Neural cell (in vitro differentiated cells): ENCODE measurements at regions not wholly inside any gene's neighbourhood (a gene's known extent, or its start where the extent isn't known, plus 50 kb on each side); places are given as distances from the start of the nearest gene placed in this dataset.

Experiments used
- H2AFZ ChIP-seq: fragments of 200-600, 300-800 bp; sonication (generic), shearing (Covaris generic); 2 replicates; pipeline ENCODE4 v1.6.0; 2014; ENCODE audit warnings: low read depth, mild to moderate bottlenecking, antibody characterized with exemption, low read length, moderate library complexity
- H3F3A ChIP-seq: fragments of 200-600 bp; shearing (Covaris generic); 2 replicates; pipeline ENCODE4 v1.6.1; 2016; ENCODE audit warnings: mild to moderate bottlenecking, moderate library complexity, mixed read lengths, antibody characterized with exemption, low read length; ENCODE audit not compliant: insufficient read depth, poor library complexity, severe bottlenecking
- H3K27ac ChIP-seq: fragments of 200-600, 300-800 bp; sonication (generic), shearing (Covaris generic); 2 replicates; pipeline ENCODE4 v1.5.1; 2014; ENCODE audit warnings: mild to moderate bottlenecking, low read length, moderate library complexity
- H3K27me3 ChIP-seq: fragments of 300-800, 200-600 bp; sonication (generic), shearing (Covaris generic); 2 replicates; pipeline ENCODE4 v1.6.0; 2014; ENCODE audit warnings: mild to moderate bottlenecking, low read depth, low read length, moderate library complexity; ENCODE audit not compliant: insufficient read depth
- H3K36me3 ChIP-seq: fragments of 300-800, 200-600 bp; sonication (generic), shearing (Covaris generic); 2 replicates; pipeline ENCODE4 v1.5.1; 2014; ENCODE audit warnings: mild to moderate bottlenecking, antibody characterized with exemption, low read length, moderate library complexity; ENCODE audit not compliant: insufficient read depth
- H3K4me2 ChIP-seq: fragments of 300-800, 200-600 bp; sonication (generic), shearing (Covaris generic); 2 replicates; pipeline ENCODE4 v1.6.0; 2014; ENCODE audit warnings: mild to moderate bottlenecking, low read length
- H3K4me3 ChIP-seq: fragments of 300-800, 200-600 bp; sonication (generic), shearing (Covaris generic); 2 replicates; pipeline ENCODE4 v1.5.1; 2014; ENCODE audit warnings: mild to moderate bottlenecking, low read length, moderate library complexity
- H3K79me2 ChIP-seq: fragments of 200-600 bp; shearing (Covaris generic); replicated peaks from 2 replicates; pipeline ENCODE4 v1.6.0; 2014; ENCODE audit warnings: mild to moderate bottlenecking, low read length, moderate library complexity; ENCODE audit not compliant: insufficient read depth
- H3K9ac ChIP-seq: fragments of 300-800, 200-600 bp; sonication (generic), shearing (Covaris generic); 2 replicates; pipeline ENCODE4 v1.6.1; 2016; ENCODE audit warnings: mild to moderate bottlenecking, low read length, mixed read lengths
- H3K9me2 ChIP-seq: fragments of 200-600 bp; shearing (Covaris generic); 2 replicates; pipeline ENCODE4 v1.6.1; 2016; ENCODE audit warnings: mild to moderate bottlenecking, low read length, mixed read lengths; ENCODE audit not compliant: insufficient read depth
- H3K9me3 ChIP-seq: fragments of 200-600, 300-800 bp; sonication (generic), shearing (Covaris generic); 2 replicates; pipeline ENCODE4 v1.6.1; 2016; ENCODE audit warnings: mild to moderate bottlenecking, mixed run types, low read length, moderate library complexity, mixed read lengths
- H4K20me1 ChIP-seq: fragments of 200-600 bp; shearing (Covaris generic); 2 replicates; pipeline ENCODE4 v1.6.1; 2016; ENCODE audit warnings: mild to moderate bottlenecking, mixed run types; ENCODE audit not compliant: insufficient read depth
- EP300 ChIP-seq: fragments of 450-650 bp; conservative IDR thresholded peaks from 2 replicates; pipeline ENCODE4 v1.6.1; 2014; ENCODE audit warnings: antibody characterized with exemption, mild to moderate bottlenecking, moderate library complexity; ENCODE audit not compliant: poor library complexity, severe bottlenecking
- EZH2 ChIP-seq: fragments of 200-600, 300-800 bp; shearing (Covaris generic), sonication (generic); IDR thresholded peaks from 2 replicates; pipeline ENCODE4 v1.6.1; 2014; ENCODE audit warnings: antibody characterized with exemption, low read length, borderline replicate concordance, mild to moderate bottlenecking; ENCODE audit not compliant: insufficient read depth, poor library complexity, severe bottlenecking
- MXI1 ChIP-seq: fragments of 450-650 bp; conservative IDR thresholded peaks from 2 replicates; pipeline ENCODE4 v1.6.1; 2014; ENCODE audit warnings: antibody characterized with exemption, mild to moderate bottlenecking; ENCODE audit not compliant: poor library complexity, severe bottlenecking
- POLR2AphosphoS5 ChIP-seq: IDR thresholded peaks from 2 replicates; pipeline ENCODE4 v1.6.1; 2012
- RAD21 ChIP-seq: fragments of 450-650 bp; conservative IDR thresholded peaks from 2 replicates; pipeline ENCODE4 v1.6.1; 2014; ENCODE audit warnings: antibody characterized with exemption, mild to moderate bottlenecking, moderate library complexity
- SMC3 ChIP-seq: fragments of 450-650 bp; conservative IDR thresholded peaks from 2 replicates; pipeline ENCODE4 v1.6.1; 2014; ENCODE audit warnings: antibody characterized with exemption, mild to moderate bottlenecking, moderate library complexity; ENCODE audit not compliant: poor library complexity
- TAF1 ChIP-seq: IDR thresholded peaks from 2 replicates; pipeline ENCODE4 v1.6.1; 2012; ENCODE audit warnings: low read depth
- TF ChIP-seq, protein P1 (sequence below): IDR thresholded peaks from 2 replicates; pipeline ENCODE4 v1.6.1; 2012; ENCODE audit warnings: borderline replicate concordance
- TF ChIP-seq, protein P2 (sequence below): fragments of 450-650 bp; IDR thresholded peaks from 2 replicates; pipeline ENCODE4 v1.5.1; 2014; ENCODE audit warnings: antibody characterized with exemption, mild to moderate bottlenecking, moderate library complexity; ENCODE audit not compliant: poor library complexity, severe bottlenecking

DNA sequence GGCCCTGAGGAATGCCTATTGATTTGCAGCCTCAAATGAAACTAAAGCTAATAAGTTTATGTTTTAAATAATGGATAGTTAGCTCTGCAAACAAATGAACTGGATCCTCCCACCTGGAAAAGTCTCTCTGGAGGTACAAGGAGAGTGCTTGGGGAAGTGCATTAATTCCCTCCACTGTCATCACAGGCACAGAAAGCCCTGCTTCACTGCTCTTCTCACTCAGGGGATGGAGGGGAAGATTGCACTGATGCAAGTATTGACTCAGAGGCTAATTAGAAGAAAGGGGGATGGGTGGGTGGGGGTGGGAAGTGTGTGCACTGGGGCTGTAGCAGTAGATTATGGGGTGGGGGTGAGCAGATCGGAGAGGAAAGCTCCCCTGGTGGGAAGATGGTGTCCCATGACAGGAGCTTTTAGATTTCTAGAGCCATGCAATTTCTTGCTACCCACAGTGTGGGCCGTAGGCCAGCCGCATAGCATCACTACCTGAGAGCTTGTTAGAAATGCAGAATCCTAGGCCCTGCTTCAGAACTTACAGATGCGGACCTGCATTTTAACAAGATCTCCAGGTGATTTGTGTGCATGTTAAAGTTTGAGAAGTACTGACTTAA lies 163.9 kb downstream of the HIPK3 start:
- Histone ChIP-seq H3K9me3 (no peaks in the 10 kb centered on the region), H3K4me2 (no peak overlapping the region), H3K27me3 (no peaks in the 10 kb centered on the region), H2AFZ (no peak overlapping the region), H3K79me2 (no peaks in the 10 kb centered on the region), H4K20me1 (no peaks in the 10 kb centered on the region), H3K4me3 (no peak overlapping the region), H3F3A (no peaks in the 10 kb centered on the region), H3K27ac (no peak overlapping the region), H3K36me3 (no peaks in the 10 kb centered on the region), H3K9ac (no peak overlapping the region), H3K9me2 (no peaks in the 10 kb centered on the region)
- TF ChIP-seq SMC3 (no peak), TAF1 (no peak), MXI1 (no peak), EZH2 (no peak), EP300 (no peak), POLR2AphosphoS5 (no peak), RAD21 (no peak)
- TF ChIP-seq, protein P1, sequence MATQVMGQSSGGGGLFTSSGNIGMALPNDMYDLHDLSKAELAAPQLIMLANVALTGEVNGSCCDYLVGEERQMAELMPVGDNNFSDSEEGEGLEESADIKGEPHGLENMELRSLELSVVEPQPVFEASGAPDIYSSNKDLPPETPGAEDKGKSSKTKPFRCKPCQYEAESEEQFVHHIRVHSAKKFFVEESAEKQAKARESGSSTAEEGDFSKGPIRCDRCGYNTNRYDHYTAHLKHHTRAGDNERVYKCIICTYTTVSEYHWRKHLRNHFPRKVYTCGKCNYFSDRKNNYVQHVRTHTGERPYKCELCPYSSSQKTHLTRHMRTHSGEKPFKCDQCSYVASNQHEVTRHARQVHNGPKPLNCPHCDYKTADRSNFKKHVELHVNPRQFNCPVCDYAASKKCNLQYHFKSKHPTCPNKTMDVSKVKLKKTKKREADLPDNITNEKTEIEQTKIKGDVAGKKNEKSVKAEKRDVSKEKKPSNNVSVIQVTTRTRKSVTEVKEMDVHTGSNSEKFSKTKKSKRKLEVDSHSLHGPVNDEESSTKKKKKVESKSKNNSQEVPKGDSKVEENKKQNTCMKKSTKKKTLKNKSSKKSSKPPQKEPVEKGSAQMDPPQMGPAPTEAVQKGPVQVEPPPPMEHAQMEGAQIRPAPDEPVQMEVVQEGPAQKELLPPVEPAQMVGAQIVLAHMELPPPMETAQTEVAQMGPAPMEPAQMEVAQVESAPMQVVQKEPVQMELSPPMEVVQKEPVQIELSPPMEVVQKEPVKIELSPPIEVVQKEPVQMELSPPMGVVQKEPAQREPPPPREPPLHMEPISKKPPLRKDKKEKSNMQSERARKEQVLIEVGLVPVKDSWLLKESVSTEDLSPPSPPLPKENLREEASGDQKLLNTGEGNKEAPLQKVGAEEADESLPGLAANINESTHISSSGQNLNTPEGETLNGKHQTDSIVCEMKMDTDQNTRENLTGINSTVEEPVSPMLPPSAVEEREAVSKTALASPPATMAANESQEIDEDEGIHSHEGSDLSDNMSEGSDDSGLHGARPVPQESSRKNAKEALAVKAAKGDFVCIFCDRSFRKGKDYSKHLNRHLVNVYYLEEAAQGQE = no peak
- TF ChIP-seq, protein P2, sequence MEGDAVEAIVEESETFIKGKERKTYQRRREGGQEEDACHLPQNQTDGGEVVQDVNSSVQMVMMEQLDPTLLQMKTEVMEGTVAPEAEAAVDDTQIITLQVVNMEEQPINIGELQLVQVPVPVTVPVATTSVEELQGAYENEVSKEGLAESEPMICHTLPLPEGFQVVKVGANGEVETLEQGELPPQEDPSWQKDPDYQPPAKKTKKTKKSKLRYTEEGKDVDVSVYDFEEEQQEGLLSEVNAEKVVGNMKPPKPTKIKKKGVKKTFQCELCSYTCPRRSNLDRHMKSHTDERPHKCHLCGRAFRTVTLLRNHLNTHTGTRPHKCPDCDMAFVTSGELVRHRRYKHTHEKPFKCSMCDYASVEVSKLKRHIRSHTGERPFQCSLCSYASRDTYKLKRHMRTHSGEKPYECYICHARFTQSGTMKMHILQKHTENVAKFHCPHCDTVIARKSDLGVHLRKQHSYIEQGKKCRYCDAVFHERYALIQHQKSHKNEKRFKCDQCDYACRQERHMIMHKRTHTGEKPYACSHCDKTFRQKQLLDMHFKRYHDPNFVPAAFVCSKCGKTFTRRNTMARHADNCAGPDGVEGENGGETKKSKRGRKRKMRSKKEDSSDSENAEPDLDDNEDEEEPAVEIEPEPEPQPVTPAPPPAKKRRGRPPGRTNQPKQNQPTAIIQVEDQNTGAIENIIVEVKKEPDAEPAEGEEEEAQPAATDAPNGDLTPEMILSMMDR = no peak

DNA sequence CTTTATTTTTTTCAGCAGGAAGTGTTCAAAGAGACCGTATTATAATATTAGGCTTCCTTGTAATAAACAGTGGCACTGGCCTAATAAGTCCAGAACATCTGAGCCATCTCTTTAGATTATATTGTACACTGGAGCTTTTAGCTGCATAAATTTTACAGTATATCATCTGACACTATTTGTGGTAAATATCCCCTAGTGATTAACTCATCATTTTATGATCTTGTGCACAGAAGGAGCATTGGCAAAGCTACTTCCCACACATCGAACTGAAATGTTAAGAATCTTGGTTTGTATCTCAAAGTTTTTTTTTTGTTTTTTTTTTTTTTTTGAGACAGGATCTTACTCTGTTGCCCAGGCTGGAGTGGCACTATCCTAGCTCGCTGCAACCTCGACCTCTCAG lies 162.7 kb downstream of the HIPK3 start:
- Histone ChIP-seq H3K9me2 (no peaks in the 10 kb centered on the region), H3K27me3 (no peaks in the 10 kb centered on the region), H3K4me3 (no peak overlapping the region), H3F3A (no peaks in the 10 kb centered on the region), H3K9me3 (no peaks in the 10 kb centered on the region), H3K79me2 (no peaks in the 10 kb centered on the region), H3K27ac (no peak overlapping the region), H3K4me2 (no peak overlapping the region), H4K20me1 (no peaks in the 10 kb centered on the region), H3K36me3 (no peaks in the 10 kb centered on the region), H3K9ac (no peak overlapping the region), H2AFZ (no peak overlapping the region)
- TF ChIP-seq RAD21 = no peak
- TF ChIP-seq SMC3 = no peak
- TF ChIP-seq, protein P1 = no peak
- no peak for TF ChIP-seq MXI1
- TF ChIP-seq POLR2AphosphoS5 = no peak
- no peak for TF ChIP-seq EZH2
- no peak for TF ChIP-seq TAF1
- no peak for TF ChIP-seq EP300
- TF ChIP-seq, protein P2 = no peak
